Stomach (tissue), 8 donors: ENCODE measurements at regions not wholly inside any gene's neighbourhood (a gene's known extent, or its start where the extent isn't known, plus 50 kb on each side); places are given as distances from the start of the nearest gene placed in this dataset.
A peak's percentile ranks its signal among the peaks of the same experiment; 100 is the strongest.

Experiments used
- DNase-seq, 2 donors: peaks; one replicate each; pipeline versions ENCODE4 v3.0.0 to v3.0.0-alpha.2; 2013 to 2019
- H3K27ac ChIP-seq, 5 donors: fragments of 200-600 bp in 4 of 5; sonication (generic) in 4 of 5; one replicate each; pipeline ENCODE4 v1.5.1; 2013 to 2019; ENCODE audit warnings: mild to moderate bottlenecking in 1 of 5, moderate library complexity in 1 of 5
- H3K27me3 ChIP-seq, 3 donors: fragments of 200-600 bp; sonication (generic); one replicate each; pipeline ENCODE4 v1.5.1; 2017 to 2019; ENCODE audit warnings: mixed run types in 1 of 3
- H3K36me3 ChIP-seq, 4 donors: fragments of 200-600 bp; sonication (generic); 1 replicate in 3 of 4; 2 replicates in 1 of 4; pipeline ENCODE4 v1.5.1; 2016 to 2019
- H3K4me1 ChIP-seq, 4 donors: fragments of 200-600 bp; sonication (generic); one replicate each; pipeline ENCODE4 v1.5.1; 2016 to 2019
- H3K4me3 ChIP-seq, 4 donors: fragments of 200-600 bp; sonication (generic) in 3 of 4; one replicate each; pipeline ENCODE4 v1.5.1; 2016 to 2019; ENCODE audit warnings: mild to moderate bottlenecking in 1 of 4
- H3K9me3 ChIP-seq, 4 donors: fragments of 200-600 bp; sonication (generic); one replicate each; pipeline ENCODE4 v1.5.1; 2016 to 2019
- CTCF ChIP-seq, 7 experiments: fragments of 450-650 bp in 4 of 7; fragments of 200-600 bp in 3 of 7; sonication (generic) in 3 of 7; IDR thresholded peaks; one replicate each; pipeline ENCODE4 v1.5.1; 2016 to 2019; ENCODE audit warnings: antibody characterized with exemption in 7 of 7, control low read depth in 2 of 7, mild to moderate bottlenecking in 1 of 7
- EP300 ChIP-seq: sonication (generic); formaldehyde crosslinking; IDR thresholded peaks from one replicate; pipeline ENCODE4 v1.6.1; 2017; ENCODE audit warnings: antibody characterized with exemption
- POLR2A ChIP-seq, 4 donors: fragments of 450-650 bp; IDR thresholded peaks; one replicate each; pipeline ENCODE4 v1.6.1; 2016; ENCODE audit warnings: antibody characterized with exemption in 4 of 4, control low read depth in 2 of 4, mild to moderate bottlenecking in 1 of 4, moderate library complexity in 1 of 4
- POLR2AphosphoS5 ChIP-seq, 3 donors: sonication (generic); formaldehyde crosslinking; IDR thresholded peaks; one replicate each; pipeline ENCODE4 v1.6.1; 2016; ENCODE audit warnings: antibody characterized with exemption in 3 of 3
- WGBS, 5 donors: extraction: QIAGEN DNeasy Blood & Tissue Kit in 3 of 5; methylation state at CpG; one replicate each; pipeline versions ENCODE4 v1.1.5 to v1.1.7; 2013 to 2018; 5-methylcytosine and 5-hydroxymethylcytosine counted together
- intact Hi-C: fragments of 100-400 bp; cut with DNase I; formaldehyde crosslinking; loops from one replicate; pipeline ENCODE4 v1.15.1; 2023; ENCODE audit warnings: low total_unique reads
- donor health status: healthy with polysubstance abuse.
- donor health status: Bipolar disorder and iron deficiency.
- donor health status: healthy.

DNA sequence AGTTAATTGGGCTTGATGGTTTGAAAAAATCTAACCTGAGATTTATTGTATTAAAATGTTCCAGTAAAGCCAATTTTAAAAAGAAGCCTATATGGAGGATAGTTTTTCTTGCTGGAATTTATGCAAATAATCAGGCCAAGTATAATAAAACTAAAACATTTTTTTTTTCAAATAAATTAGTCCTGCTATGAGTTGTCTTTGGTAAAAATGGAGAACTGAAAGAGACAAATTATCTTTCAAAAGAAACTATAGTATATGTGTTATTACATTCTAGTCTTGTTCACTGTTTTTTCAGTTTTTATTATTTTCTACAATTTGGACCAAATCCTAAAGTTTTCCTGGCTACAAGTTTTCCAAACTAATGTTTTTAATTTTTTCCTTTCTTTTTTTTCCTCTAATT, 468.9 kb downstream of the UQCRFS1 start:
- H3K4me1 ChIP-seq: no peaks in the 10 kb centered on the region

DNA sequence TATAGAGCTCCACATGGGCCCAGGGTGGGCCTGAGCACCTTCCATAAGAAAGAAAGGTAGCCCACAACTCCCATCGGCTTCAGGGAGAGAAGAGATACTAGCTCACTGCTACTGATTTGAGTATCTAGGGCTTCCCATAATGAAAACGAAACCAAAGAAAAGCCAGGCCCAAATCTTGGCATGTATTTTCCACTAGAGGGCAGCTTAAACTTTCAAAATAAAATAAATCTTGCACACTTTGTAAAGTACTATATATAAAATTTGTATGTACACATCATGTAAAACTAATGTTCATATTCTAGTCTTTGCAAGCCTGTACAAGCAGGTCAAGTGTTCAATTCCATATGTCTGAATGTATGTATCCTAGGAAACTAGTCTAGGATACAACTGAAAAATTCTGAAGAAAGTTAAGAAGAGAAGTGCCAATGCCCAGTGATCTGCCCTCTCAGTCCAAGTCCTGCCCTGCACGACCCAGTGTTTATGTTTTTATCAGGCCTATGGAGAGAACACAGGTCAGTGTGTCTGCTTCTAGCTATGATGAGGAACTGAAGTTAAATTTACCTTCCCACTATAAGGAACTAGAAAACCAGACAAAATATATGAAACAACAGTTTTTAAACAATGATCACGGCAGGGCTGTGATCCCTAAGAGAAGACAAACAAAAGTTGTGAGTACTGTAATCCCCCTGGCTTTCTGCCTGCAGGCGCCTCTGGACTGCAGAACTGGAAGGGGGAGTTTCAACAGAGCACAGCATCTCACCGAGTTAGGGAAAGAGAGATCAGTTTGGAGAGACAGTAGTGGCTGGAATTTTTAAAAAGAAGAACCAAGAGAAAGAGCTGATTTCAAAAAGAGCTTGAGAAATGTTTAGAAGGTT, 475.7 kb downstream of the UQCRFS1 start:
- peak overlapping the region in 1 of 5 donors; percentile 34 for H3K27ac ChIP-seq
- H3K4me3 ChIP-seq: no peak overlapping the region
- H3K36me3 ChIP-seq: no peaks in the 10 kb centered on the region
- 8 to 15% (median 12%) methylated on average over 6 of the region's 6 CpGs for WGBS, 5 donors
- intact Hi-C loops: loop anchor here (5.0 kb wide), 1 partner anchor 140 kb away; no protein-coding TSS in a partner anchor
- no peak for TF ChIP-seq POLR2A (IDR thresholded peaks at IDR 0.05)
- no peak for TF ChIP-seq POLR2AphosphoS5 (IDR thresholded peaks at IDR 0.05)
- peak in 5 of 7 experiments; percentile 13 to 54 (median 51) for TF ChIP-seq CTCF (IDR thresholded peaks at IDR 0.05)
- H3K27me3 ChIP-seq: no peaks in the 10 kb centered on the region
- H3K4me1 ChIP-seq: peaks cover 0 to 14% (median 6%) of the 10 kb centered on the region in 4 donors
- DNase-seq: peak in 1 of 2 donors; percentile 74
- no peaks in the 10 kb centered on the region for H3K9me3 ChIP-seq

More for the DNA sequence above, 468.9 kb downstream of the UQCRFS1 start:
- no peak for DNase-seq
- H3K9me3 ChIP-seq: no peaks in the 10 kb centered on the region
- H3K4me3 ChIP-seq: no peak overlapping the region
- no peaks in the 10 kb centered on the region for H3K36me3 ChIP-seq
- H3K27ac ChIP-seq: no peak overlapping the region
- TF ChIP-seq POLR2AphosphoS5 (IDR thresholded peaks at IDR 0.05) (no peak), POLR2A (IDR thresholded peaks at IDR 0.05) (no peak), EP300 (no peak), CTCF (IDR thresholded peaks at IDR 0.05) (no peak)
- peaks cover 0 to 14% (median 0%) of the 10 kb centered on the region in 3 donors for H3K27me3 ChIP-seq
- intact Hi-C loops: no loop called here

GRCh38 chr19:28736528-28736927, 476.4 kb downstream of the UQCRFS1 start:
- intact Hi-C loops: loop anchor here (5.0 kb wide), 1 partner anchor 141 kb away; no protein-coding TSS in a partner anchor

DNA sequence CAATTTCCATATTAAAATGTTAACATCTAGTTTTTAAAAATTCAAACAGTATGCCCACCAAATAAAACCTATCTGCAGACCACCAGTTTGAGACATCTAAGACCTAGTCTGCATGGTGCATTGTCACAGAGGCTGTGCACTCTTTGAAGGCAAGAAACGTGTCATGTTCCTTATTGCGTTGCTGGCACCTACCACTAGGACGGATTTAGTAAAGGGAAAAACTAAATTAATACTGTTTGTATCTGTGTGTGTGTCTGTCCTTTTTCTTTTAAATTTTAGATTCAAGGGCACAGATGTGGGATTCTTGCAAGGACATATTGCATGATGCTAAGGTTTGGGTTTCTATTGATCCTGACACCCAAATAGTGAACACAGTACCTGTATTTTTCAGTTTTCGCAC, 481.4 kb downstream of the UQCRFS1 start:
- Histone ChIP-seq H3K27me3 (peaks cover 3 to 41% (median 17%) of the 10 kb centered on the region in 3 donors), H3K36me3 (no peaks in the 10 kb centered on the region), H3K27ac (no peak overlapping the region), H3K9me3 (no peaks in the 10 kb centered on the region), H3K4me1 (peaks cover 0 to 12% (median 5%) of the 10 kb centered on the region in 4 donors), H3K4me3 (no peak overlapping the region)
- TF ChIP-seq EP300 (no peak), POLR2A (IDR thresholded peaks at IDR 0.05) (no peak), CTCF (IDR thresholded peaks at IDR 0.05) (no peak)
- 58 to 87% (median 72%) methylated on average over 4 of the region's 4 CpGs for WGBS, 5 donors
- no peak for DNase-seq
- intact Hi-C loops: no loop called here

More at GRCh38 chr19:28736528-28736927, 476.4 kb downstream of the UQCRFS1 start:
- H3K27ac ChIP-seq: peak overlapping the region in 1 of 5 donors; percentile 34
- no peaks in the 10 kb centered on the region for H3K36me3 ChIP-seq
- H3K27me3 ChIP-seq: no peaks in the 10 kb centered on the region
- TF ChIP-seq CTCF (IDR thresholded peaks at IDR 0.05) (no peak), EP300 (no peak), POLR2AphosphoS5 (IDR thresholded peaks at IDR 0.05) (no peak), POLR2A (IDR thresholded peaks at IDR 0.05) (no peak)
- no peaks in the 10 kb centered on the region for H3K9me3 ChIP-seq
- H3K4me3 ChIP-seq: no peak overlapping the region
- H3K4me1 ChIP-seq: peaks cover 0 to 14% (median 6%) of the 10 kb centered on the region in 4 donors
- 81 to 88% (median 83%) methylated on average over 5 of the region's 5 CpGs for WGBS, 5 donors
- peak in 1 of 2 donors; percentile 15 for DNase-seq
